ENCODE measurements at regions not wholly inside any gene's neighbourhood (a gene's known extent, or its start where the extent isn't known, plus 50 kb on each side); places are given as distances from the start of the nearest gene placed in this dataset.

- no peak overlapping the region for H3K18ac ChIP-seq (ENCODE audit: extremely low read depth, low read length)
- H3K27me3 ChIP-seq (replicated peaks in 1 of 4; ENCODE audit: control insufficient read depth in 3 of 4, extremely low read depth in 1 of 4, insufficient read depth in 3 of 4, low read length in 3 of 4), result no peaks in the 10 kb centered on the region
- peaks cover 4% of the 10 kb centered on the region; the same call in 1 of the 2 replicates for H3K23me2 ChIP-seq (ENCODE audit: low read depth, low read length)
- no peak overlapping the region for H4K5ac ChIP-seq (ENCODE audit: insufficient read length, low read depth, low read length)
- H2BK20ac ChIP-seq (ENCODE audit: low read length), result no peak overlapping the region
- no peak overlapping the region for H4K8ac ChIP-seq (ENCODE audit: extremely low read depth, insufficient read depth, low read length)
- H2BK5ac ChIP-seq (ENCODE audit: low read depth, low read length), result no peak overlapping the region
- peaks cover 0 to 11% (median 3%) of the 10 kb centered on the region in 4 experiments; a peak in 4 of 7 replicates for H3K4me1 ChIP-seq (replicated peaks in 1 of 4; ENCODE audit: control insufficient read depth in 3 of 4, insufficient read depth in 4 of 4, low read length in 3 of 4)
- DNase-seq (ENCODE audit: low read depth in 1 of 2, low spot score in 2 of 2) (no peak), FAIRE-seq (no peak)
- no peak overlapping the region for H3K14ac ChIP-seq (ENCODE audit: insufficient read length)
- CTCF ChIA-PET (ENCODE audit: partially characterized antibody), result no interaction called here
- peaks cover 0 to 6% of the 10 kb centered on the region in 2 experiments for H4K20me1 ChIP-seq (replicated peaks in 1 of 2; ENCODE audit: control insufficient read depth in 1 of 2, insufficient read depth in 2 of 2, low read length in 2 of 2)
- H2AFZ ChIP-seq (ENCODE audit: low read length), result no peak overlapping the region
- H3K9ac ChIP-seq (replicated peaks in 1 of 4; ENCODE audit: extremely low read depth in 1 of 4, low read depth in 3 of 4, low read length in 3 of 4), result peak overlapping the region in 1 of 4 experiments; percentile 60; a peak in 1 of 7 replicates
- H3K23ac ChIP-seq (ENCODE audit: insufficient read length), result no peak overlapping the region
- no peak overlapping the region for H4K91ac ChIP-seq (replicated peaks; ENCODE audit: insufficient read length, low read length)
- H2AK5ac ChIP-seq (ENCODE audit: low read depth, low read length), result no peak overlapping the region
- H2BK120ac ChIP-seq (replicated peaks; ENCODE audit: low read depth, low read length), result no peak overlapping the region
- H3K36me3 ChIP-seq (ENCODE audit: control insufficient read depth in 2 of 4, insufficient read depth in 4 of 4, low read length in 3 of 4), result no peaks in the 10 kb centered on the region
- no peak overlapping the region for H3K4ac ChIP-seq (replicated peaks; ENCODE audit: insufficient read length, low read depth, low read length)
- H3K9me3 ChIP-seq (ENCODE audit: insufficient read depth in 2 of 2, low read depth in 1 of 2, low read length in 1 of 2), result no peaks in the 10 kb centered on the region
- H3K4me3 ChIP-seq (ENCODE audit: extremely low read depth in 1 of 4, insufficient read depth in 2 of 4, low read depth in 3 of 4, low read length in 4 of 4), result peak overlapping the region; percentile 59 to 77 (median 69)
- POLR2A ChIA-PET (ENCODE audit: partially characterized antibody), result interaction anchor here (1.2 kb wide), 1 partner anchor 11 kb away, joined by 3 read pairs; no protein-coding TSS in a partner anchor
- no peak overlapping the region for H2BK12ac ChIP-seq (ENCODE audit: low read depth, low read length)
- H3K27ac ChIP-seq (ENCODE audit: low read depth, low read length), result no peak overlapping the region
- H2BK15ac ChIP-seq (ENCODE audit: low read length), result no peak overlapping the region
- WGBS, 2 experiments (ENCODE audit: extremely low coverage in 1 of 2, insufficient coverage in 1 of 2, insufficient read length in 1 of 2, insufficient replicate concordance in 2 of 2, low coverage in 1 of 2, low lambda C conversion rate in 2 of 2, missing lambda C conversion rate in 1 of 2), result 0% methylated on average over 11 of the region's 18 CpGs; no CpG with 5 or more reads in 1 of the 2 experiments
- no peak overlapping the region for H3K56ac ChIP-seq (replicated peaks; ENCODE audit: insufficient read length, low read depth, low read length)
- H3K79me2 ChIP-seq (ENCODE audit: control insufficient read depth in 1 of 2, insufficient read depth in 2 of 2, low read length in 2 of 2), result peaks cover 14 to 54% of the 10 kb centered on the region in 2 experiments
- peak overlapping the region; percentile 69 to 86 for H3K4me2 ChIP-seq (ENCODE audit: insufficient read depth in 1 of 2, low read depth in 2 of 2, low read length in 2 of 2)
- H3K79me1 ChIP-seq (ENCODE audit: low read depth, low read length), result no peaks in the 10 kb centered on the region
- TF ChIP-seq SAP30 (IDR thresholded peaks at IDR 0.05; ENCODE audit: insufficient read depth, insufficient replicate concordance, low read length) (no peak), KDM1A (IDR thresholded peaks at IDR 0.05; ENCODE audit: borderline replicate concordance, low read length) (no peak), CBX5 (IDR thresholded peaks at IDR 0.05; ENCODE audit: low read depth, low read length) (no peak), CBX8 (IDR thresholded peaks at IDR 0.05; ENCODE audit: borderline replicate concordance, low read depth, low read length) (no peak)
Observed at GRCh38 chrY:7275014-7275413, 363.5 kb upstream of the AMELY start.

All from H1 (cell line).